IPS DF 4.7 (cell line): ENCODE measurements at regions not wholly inside any gene's neighbourhood (a gene's known extent, or its start where the extent isn't known, plus 50 kb on each side); places are given as distances from the start of the nearest gene placed in this dataset.

Experiments used
- DNase-seq: peaks from one replicate; pipeline ENCODE4 v3.0.0-alpha.2; 2013; ENCODE audit warnings: low spot score; ENCODE audit errors: extremely low read depth

GRCh38 chr5:9927106-9927505 is 297.0 kb upstream of the TAS2R1 start:
- no peak for DNase-seq

GRCh38 chr5:9924614-9925013 is 294.5 kb upstream of the TAS2R1 start:
- no peak for DNase-seq

- DNase-seq: no peak
Observed at GRCh38 chr5:9922719-9923118, 292.6 kb upstream of the TAS2R1 start.

- no peak for DNase-seq
Observed at GRCh38 chr5:9920697-9921096, 290.5 kb upstream of the TAS2R1 start.

- no peak for DNase-seq
Observed at GRCh38 chr5:9919306-9920030, 289.3 kb upstream of the TAS2R1 start.

- no peak for DNase-seq
Observed at GRCh38 chr5:9905661-9906060, 275.5 kb upstream of the TAS2R1 start.

- no peak for DNase-seq
Observed at GRCh38 chr5:9903801-9904200, 273.6 kb upstream of the TAS2R1 start.

GRCh38 chr5:9898319-9898718 is 268.2 kb upstream of the TAS2R1 start:
- peak; percentile 22 for DNase-seq

- no peak for DNase-seq
Observed at GRCh38 chr5:9895302-9895645, 265.1 kb upstream of the TAS2R1 start.

GRCh38 chr5:9894571-9895301 is 264.6 kb upstream of the TAS2R1 start:
- no peak for DNase-seq

- no peak for DNase-seq
Observed at GRCh38 chr5:9892696-9893095, 262.5 kb upstream of the TAS2R1 start.

GRCh38 chr5:9889511-9889910 is 259.4 kb upstream of the TAS2R1 start:
- no peak for DNase-seq

- DNase-seq: no peak
Observed at GRCh38 chr5:9888501-9888901, 258.4 kb upstream of the TAS2R1 start.

- no peak for DNase-seq
Observed at GRCh38 chr5:9885164-9885563, 255.0 kb upstream of the TAS2R1 start.

- no peak for DNase-seq
Observed at GRCh38 chr5:9878206-9878605, 248.1 kb upstream of the TAS2R1 start.

GRCh38 chr5:9877488-9877887 is 247.3 kb upstream of the TAS2R1 start:
- no peak for DNase-seq

GRCh38 chr5:9876451-9876850 is 246.3 kb upstream of the TAS2R1 start:
- DNase-seq: no peak

- no peak for DNase-seq
Observed at GRCh38 chr5:9869616-9870288, 239.6 kb upstream of the TAS2R1 start.

- DNase-seq: no peak
Observed at GRCh38 chr5:9865574-9865973, 235.4 kb upstream of the TAS2R1 start.

GRCh38 chr5:9864791-9865190 is 234.6 kb upstream of the TAS2R1 start:
- no peak for DNase-seq

GRCh38 chr5:9863486-9863885 is 233.3 kb upstream of the TAS2R1 start:
- no peak for DNase-seq

- DNase-seq: no peak
Observed at GRCh38 chr5:9861666-9862256, 231.6 kb upstream of the TAS2R1 start.
